DMS 273 (cell line): ENCODE measurements at regions not wholly inside any gene's neighbourhood (a gene's known extent, or its start where the extent isn't known, plus 50 kb on each side); places are given as distances from the start of the nearest gene placed in this dataset.
A peak's percentile ranks its signal among the peaks of the same experiment; 100 is the strongest.
"Not testable (repeated sequence)": the region's sequence is repeated elsewhere in the genome, so short reads cannot be mapped to it uniquely, and the experiment has no call there.

Experiments
- DNase-seq: peaks from one replicate; lab custom pipeline; 2025; ENCODE audit not compliant: unreplicated experiment; lab: John Stamatoyannopoulos, UW

GRCh38 chr5:125226825-125227224 is 480.4 kb upstream of the ZNF608 start:
- DNase-seq, result no peak

GRCh38 chr5:125227333-125228095 is 481.1 kb upstream of the ZNF608 start:
- peak; percentile 61 for DNase-seq

DNA sequence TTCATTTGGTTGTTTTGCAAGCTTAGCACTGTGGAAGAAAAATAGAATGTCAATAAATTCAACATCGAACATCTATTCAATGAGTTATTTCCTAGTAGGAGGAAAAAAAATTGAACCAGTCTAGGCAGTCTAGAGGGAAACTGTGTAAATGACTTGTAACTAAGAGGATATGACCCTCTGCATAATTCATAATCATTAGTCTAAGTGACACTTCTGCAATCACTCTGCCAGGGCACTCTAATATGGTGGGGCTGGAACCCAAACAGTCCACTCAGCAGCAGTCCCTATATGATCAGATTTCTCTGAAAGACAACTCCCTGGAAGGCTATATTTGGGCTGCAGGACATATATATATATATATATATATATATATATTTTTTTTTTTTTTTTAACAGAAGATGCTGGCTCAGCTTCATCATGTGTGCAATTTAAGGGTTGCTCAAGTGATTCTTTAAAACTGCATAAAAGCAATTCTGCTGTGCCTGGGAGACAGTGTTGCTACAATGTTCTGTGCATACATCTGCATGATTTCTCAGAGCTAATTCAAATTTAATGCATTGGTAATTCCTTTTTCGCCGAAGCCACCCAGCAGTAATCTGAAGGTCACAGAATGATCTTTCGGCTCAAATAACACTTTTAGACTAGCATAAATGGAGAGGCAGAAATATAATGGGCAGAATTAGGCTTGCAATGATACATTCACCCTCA is 482.1 kb upstream of the ZNF608 start:
- no peak for DNase-seq

GRCh38 chr5:125229556-125229955 is 483.1 kb upstream of the ZNF608 start:
- DNase-seq, result no peak

DNA sequence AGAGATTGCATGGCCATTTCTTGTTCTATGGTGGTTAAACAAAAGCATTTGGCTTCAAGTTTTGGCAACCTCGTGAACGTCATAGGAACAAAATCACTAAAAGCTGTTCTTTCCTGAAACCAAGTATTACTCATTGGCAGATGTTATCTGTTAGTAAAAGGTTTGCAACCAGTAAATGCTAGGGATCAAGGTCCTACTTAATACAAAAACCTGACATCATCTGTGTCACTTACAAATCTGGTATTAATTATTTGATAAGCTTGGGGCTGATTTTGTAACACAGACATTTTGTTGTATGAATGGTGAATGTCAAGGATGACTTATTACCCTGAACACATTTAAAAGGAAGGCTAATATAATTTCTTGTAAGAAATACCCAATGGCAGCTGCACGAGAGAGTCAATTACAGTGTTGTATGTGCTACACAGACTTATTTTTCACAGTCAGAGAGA is 486.4 kb upstream of the ZNF608 start:
- DNase-seq, result peak; percentile 17

DNA sequence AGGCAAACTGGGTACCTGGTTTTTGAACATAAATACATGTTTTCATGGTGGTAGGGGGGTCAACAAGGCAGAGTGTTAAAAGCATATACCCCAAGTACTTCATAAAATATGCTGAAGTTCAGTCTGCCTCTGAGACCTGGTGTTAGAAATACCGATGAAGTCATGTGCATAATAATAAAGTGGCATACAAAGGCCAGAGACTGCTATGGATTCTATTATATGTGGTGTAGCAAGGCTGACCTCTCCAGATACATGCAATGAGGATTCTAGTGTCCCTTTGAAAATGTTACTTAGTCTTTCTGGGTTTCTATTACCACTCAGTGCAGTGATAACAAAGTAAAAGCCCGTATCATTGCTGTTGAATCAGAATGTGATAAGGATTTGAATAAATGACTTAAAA is 487.5 kb upstream of the ZNF608 start:
- DNase-seq, result no peak

GRCh38 chr5:125236007-125236406 is 489.6 kb upstream of the ZNF608 start:
- DNase-seq, result no peak

DNA sequence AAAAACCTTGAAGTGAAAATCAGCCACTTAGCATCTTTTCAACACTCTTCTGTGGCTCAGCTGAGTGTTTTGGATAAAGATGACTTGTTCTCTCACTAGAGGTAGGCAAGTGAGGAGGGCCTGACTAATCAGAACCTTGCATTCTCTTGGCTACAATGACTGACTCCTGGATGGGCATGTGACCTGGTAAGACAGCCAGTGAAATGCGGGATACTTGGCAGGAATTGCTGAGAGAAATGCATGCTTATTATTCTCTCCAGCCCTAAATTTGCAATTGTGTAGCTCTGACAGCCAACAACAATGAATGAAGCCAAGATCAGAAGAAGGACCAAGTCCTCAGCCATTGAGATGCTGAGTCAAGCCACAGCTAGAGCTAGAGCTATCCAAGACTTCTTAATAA is 490.5 kb upstream of the ZNF608 start:
- no peak for DNase-seq

- no peak for DNase-seq
Measured at GRCh38 chr5:125244531-125244930, 498.1 kb upstream of the ZNF608 start.

DNA sequence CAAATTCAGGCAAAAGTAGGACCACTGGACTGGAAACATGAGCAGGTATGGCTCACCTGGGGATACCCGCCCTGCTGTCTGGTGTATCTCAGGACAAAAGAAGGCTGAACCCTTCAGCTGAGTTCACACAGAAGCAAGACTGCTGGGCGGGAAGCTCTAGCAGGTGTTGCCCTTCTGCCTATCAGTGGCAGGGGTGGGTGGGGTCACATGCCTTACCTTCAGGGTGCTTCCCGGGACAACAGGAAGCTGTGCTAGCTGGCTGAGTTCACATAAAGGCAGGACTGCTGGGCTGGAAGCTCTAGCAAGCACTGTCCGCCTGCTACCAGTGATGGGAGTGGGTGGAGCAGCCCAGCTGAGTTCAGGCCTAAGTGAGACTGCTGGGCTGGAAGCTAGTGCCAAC is 498.8 kb upstream of the ZNF608 start:
- no peak for DNase-seq

- no peak for DNase-seq
Measured at GRCh38 chr5:125249400-125249799, 503.0 kb upstream of the ZNF608 start.

DNA sequence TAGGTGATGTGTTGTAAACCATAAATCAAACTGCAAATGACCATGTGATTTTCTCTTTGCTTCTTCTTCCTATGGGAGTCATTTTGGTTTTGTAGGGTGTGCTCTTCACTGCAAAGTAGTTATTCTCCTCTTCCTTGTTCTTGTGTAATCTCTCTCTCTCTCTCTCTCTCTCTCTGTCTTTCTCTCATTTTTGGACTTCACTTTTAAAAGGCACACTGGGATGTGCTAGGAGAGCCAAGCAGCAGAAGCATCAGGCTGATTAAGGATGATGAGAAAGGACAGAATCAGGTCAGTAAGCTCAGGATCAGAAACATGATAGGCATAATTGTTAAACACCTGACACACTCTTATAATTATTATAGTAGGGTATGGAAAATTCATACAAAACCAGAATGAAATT is 505.3 kb upstream of the ZNF608 start:
- DNase-seq, result no peak

- not testable (repeated sequence) for DNase-seq
Measured at GRCh38 chr5:125253634-125254033, 507.2 kb upstream of the ZNF608 start.

GRCh38 chr5:125254267-125254666 is 507.8 kb upstream of the ZNF608 start:
- DNase-seq, result no peak

DNA sequence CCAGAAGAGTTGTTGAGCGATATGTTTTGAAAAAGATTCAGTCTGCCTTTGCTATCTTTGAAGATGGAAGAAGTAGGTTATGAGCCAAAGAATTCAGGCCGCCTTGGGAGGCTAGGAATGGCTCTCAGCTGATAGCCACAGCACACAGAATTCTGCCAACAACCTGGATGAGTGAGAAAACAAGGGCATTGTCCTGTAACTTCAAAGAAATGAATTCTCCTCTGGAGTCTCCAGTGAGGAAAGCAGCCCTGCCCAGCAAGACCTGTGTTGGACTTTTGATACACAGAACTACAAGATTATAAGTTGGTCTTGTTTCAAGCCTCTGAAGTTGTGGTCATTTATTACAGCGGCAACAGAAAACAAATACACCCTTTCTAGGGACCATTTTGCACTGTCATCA is 509.9 kb upstream of the ZNF608 start:
- no peak for DNase-seq

- DNase-seq, result peak; percentile 27
Measured at GRCh38 chr5:125257057-125257972, 510.9 kb upstream of the ZNF608 start.

DNA sequence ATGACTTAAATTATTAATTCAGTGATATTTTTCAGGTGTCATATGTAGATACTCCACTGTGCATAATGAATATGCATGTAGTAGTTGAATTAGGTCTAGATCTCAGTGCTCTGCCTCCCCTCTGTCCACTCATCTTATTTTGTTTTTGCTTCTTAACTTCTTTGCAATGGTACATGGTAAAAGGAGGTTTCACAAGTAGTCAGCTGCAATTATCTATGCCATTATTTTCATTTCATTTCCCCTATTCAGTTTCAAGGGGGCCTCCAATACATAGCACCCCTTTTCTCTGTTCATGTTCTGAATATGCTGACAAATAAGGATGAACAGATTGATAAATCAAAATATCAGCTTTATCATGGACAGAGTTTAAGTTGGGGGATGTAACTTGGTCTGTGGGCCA is 511.6 kb upstream of the ZNF608 start:
- DNase-seq, result no peak

DNA sequence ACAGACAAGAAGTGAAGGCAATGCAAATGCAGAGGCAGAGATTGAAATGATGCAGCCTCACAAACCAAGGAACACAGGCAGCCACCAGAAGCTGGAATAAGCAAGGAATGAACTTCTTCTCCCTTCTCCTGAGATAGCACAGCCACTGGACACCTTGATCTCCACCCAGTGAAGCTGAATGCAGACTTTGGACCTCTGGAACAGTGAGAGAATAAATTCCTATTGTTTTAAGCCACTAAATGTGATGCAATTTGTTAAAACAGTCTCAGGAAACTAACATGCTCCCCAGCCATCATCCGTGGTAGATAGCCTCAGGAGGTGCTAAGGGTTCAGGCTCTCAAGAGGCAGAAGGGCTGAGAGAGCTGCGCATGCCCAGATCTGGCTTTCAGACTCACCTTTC is 512.2 kb upstream of the ZNF608 start:
- DNase-seq, result no peak

- DNase-seq, result no peak
Measured at GRCh38 chr5:125261505-125262250, 515.2 kb upstream of the ZNF608 start.

DNA sequence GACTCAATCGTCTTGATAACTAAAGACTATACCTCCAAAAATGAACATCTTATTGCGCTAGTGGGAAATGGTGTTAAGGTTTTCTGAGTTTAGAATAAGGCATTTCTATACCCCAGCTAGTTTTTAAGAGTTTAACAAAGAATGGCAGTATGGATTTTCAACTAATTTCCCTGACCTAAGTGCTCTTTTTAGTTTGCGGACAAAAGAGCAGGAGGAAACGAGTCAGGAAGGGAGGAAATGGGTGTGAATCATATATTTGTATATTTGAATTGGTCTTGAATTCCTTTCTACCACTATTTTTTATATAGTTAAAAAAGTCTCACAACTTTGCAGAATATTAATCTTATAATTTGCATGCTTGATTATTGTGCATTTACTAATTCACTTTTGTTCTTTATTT is 516.3 kb upstream of the ZNF608 start:
- DNase-seq, result no peak

- DNase-seq, result no peak
Measured at GRCh38 chr5:125263356-125263755, 516.9 kb upstream of the ZNF608 start.
